Psoas muscle (tissue), 7 donors: ENCODE measurements at regions not wholly inside any gene's neighbourhood (a gene's known extent, or its start where the extent isn't known, plus 50 kb on each side); places are given as distances from the start of the nearest gene placed in this dataset.

ENCODE experiments used
- ATAC-seq, 4 donors: fragments of 200-7000 bp; cut with Tn5 transposase; one replicate each; pipeline ENCODE4 v1.9.1; 2020; ENCODE audit warnings: moderate library complexity in 3 of 4, mild to moderate bottlenecking in 2 of 4
- DNase-seq, 2 donors: peaks; one replicate each; pipeline ENCODE4 v3.0.0-alpha.2; 2020
- H3K27ac ChIP-seq: fragments of 200-600 bp; one replicate; pipeline ENCODE4 v1.8.0; 2022
- H3K27me3 ChIP-seq, 3 donors: fragments of 200-600 bp in 1 of 3; one replicate each; pipeline versions ENCODE4 v1.6.1 to v1.8.0; 2013 to 2022; ENCODE audit warnings: low read length in 2 of 3, mild to moderate bottlenecking in 2 of 3, moderate library complexity in 1 of 3; ENCODE audit not compliant: insufficient read depth in 3 of 3
- H3K36me3 ChIP-seq, 2 donors: fragments of 200-600 bp in 1 of 2; one replicate each; pipeline versions ENCODE4 v1.6.1 to v1.8.0; 2013 to 2022; ENCODE audit warnings: low read depth in 1 of 2, mild to moderate bottlenecking in 1 of 2, moderate library complexity in 1 of 2; ENCODE audit not compliant: insufficient read depth in 1 of 2
- H3K4me1 ChIP-seq: fragments of 200-600 bp; one replicate; pipeline ENCODE4 v1.8.0; 2022
- H3K4me3 ChIP-seq: fragments of 200-600 bp; one replicate; pipeline ENCODE4 v1.8.0; 2022; ENCODE audit warnings: mild to moderate bottlenecking
- H3K9me3 ChIP-seq: fragments of 200-600 bp; one replicate; pipeline ENCODE4 v1.8.0; 2022
- WGBS, 3 donors: extraction: QIAGEN DNeasy Blood & Tissue Kit; methylation state at CpG; one replicate each; pipeline versions ENCODE4 v1.1.6 to v1.1.7; 2013; 5-methylcytosine and 5-hydroxymethylcytosine counted together
- intact Hi-C, 2 donors: fragments of 100-400 bp; cut with DNase I; formaldehyde crosslinking; loops; one replicate each; pipeline versions ENCODE4 v1.11.0 to v1.14.2; 2022
- TF ChIP-seq, protein P1 (sequence below): fragments of 200-600 bp; IDR thresholded peaks from one replicate; pipeline ENCODE4 v1.8.0; 2022; ENCODE audit warnings: antibody characterized with exemption
- donor health status: healthy with polysubstance abuse.
- donor health status: DM: no; HTN: no; CAD: no; lungs with moderate emphysema.
- donor health status: Bipolar disorder and iron deficiency.
- donor health status: healthy.
- donor health status: DM: yes; HTN: yes; CAD: no.
- donor health status: DM: no; HTN: no; CAD: no.
- donor health status: DM: yes; HTN: yes; CAD: no.

DNA sequence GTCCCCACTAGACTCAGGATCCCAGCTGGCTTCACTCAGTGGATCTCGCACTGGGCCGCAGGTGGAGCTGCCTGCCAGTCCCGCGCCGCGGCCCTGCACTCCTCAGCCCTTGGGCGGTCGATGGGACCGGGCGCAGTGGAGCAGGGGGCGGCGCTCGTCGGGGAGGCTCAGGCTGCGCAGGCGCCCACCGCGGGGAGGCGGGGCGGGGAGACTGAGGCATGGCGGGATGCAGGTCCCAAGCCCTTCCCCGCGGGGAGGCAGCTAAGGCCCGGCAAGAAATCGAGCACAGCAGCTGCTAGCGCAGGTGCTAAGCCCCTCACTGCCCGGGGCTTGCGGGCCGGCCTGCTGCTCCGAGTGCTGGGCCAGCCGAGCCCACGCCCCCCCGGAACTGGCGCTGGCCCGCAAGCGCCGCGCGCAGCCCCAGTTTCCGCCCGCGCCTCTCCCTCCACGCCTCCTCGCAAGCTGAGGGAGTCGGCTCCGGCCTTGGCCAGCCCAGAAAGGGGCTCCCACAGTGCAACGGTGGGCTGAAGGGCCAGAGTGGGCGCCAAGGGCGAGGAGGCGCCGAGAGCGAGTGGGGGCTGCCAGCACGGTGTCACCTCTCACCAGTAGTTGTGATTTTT, 1038.0 kb downstream of the PCDH19 start:
- ATAC-seq (no peak), DNase-seq (no peak)
- H3K27me3 ChIP-seq = peaks cover 0 to 8% (median 0%) of the 10 kb centered on the region in 3 donors
- no peak overlapping the region for H3K4me3 ChIP-seq
- TF ChIP-seq, protein P1, sequence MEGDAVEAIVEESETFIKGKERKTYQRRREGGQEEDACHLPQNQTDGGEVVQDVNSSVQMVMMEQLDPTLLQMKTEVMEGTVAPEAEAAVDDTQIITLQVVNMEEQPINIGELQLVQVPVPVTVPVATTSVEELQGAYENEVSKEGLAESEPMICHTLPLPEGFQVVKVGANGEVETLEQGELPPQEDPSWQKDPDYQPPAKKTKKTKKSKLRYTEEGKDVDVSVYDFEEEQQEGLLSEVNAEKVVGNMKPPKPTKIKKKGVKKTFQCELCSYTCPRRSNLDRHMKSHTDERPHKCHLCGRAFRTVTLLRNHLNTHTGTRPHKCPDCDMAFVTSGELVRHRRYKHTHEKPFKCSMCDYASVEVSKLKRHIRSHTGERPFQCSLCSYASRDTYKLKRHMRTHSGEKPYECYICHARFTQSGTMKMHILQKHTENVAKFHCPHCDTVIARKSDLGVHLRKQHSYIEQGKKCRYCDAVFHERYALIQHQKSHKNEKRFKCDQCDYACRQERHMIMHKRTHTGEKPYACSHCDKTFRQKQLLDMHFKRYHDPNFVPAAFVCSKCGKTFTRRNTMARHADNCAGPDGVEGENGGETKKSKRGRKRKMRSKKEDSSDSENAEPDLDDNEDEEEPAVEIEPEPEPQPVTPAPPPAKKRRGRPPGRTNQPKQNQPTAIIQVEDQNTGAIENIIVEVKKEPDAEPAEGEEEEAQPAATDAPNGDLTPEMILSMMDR = no peak
- H3K9me3 ChIP-seq = no peaks in the 10 kb centered on the region
- intact Hi-C loops = no loop called here
- no peak overlapping the region for H3K27ac ChIP-seq
- no peaks in the 10 kb centered on the region for H3K36me3 ChIP-seq
- no peaks in the 10 kb centered on the region for H3K4me1 ChIP-seq
- 85 to 97% (median 96%) methylated on average over 45 to 53 of the region's 53 CpGs for WGBS, 3 donors

DNA sequence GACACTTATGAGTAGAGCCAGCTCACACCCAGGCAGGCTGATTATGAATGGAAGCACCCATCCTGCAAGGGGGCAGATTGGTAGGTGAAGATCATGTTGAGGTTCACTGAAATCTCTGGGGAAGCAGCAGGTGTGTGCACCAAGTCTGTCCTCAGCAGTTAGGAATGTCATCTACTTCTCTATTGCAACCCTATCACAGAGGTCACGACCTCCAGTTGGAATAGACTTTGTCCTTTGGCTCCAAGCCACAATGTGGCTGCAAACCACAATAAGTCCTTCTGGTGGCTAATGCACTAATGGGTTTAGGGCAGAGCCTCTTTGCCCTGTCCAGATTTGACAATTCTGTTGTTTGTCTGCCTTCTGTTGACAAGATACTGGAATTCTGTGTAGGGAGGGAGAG, 1056.7 kb downstream of the PCDH19 start:
- WGBS, 3 donors = 25 to 60% (median 59%) methylated on average over 1 of the region's 1 CpG
- H3K9me3 ChIP-seq = no peaks in the 10 kb centered on the region
- H3K27me3 ChIP-seq = no peaks in the 10 kb centered on the region
- H3K4me3 ChIP-seq = no peak overlapping the region
- H3K4me1 ChIP-seq = no peaks in the 10 kb centered on the region
- TF ChIP-seq, protein P1 = no peak
- intact Hi-C loops = no loop called here
- no peak overlapping the region for H3K27ac ChIP-seq
- DNase-seq = no peak
- no peak for ATAC-seq
- no peaks in the 10 kb centered on the region for H3K36me3 ChIP-seq

DNA sequence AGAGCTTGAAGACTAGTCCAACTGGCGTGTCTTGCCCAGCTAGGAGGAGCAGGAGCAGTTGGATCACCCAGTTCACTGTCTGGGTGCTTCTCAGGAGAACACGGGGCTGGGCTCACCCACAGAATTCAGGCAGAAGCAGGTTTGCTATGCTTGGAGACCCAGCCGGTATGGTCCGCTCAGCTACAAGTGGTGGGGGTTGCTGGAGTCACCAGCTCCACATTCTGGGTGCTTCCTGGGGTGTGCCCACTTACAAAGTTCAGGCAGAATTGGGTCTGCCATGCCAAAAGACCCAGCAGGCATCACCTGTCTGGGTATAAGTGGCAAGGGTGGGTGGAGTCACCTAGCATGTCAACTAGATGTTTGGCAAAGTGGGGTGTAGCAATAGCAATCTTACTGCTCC, 1061.8 kb downstream of the PCDH19 start:
- DNase-seq (no peak), ATAC-seq (no peak)
- Histone ChIP-seq H3K27me3 (no peaks in the 10 kb centered on the region), H3K27ac (no peak overlapping the region), H3K4me1 (no peaks in the 10 kb centered on the region), H3K9me3 (no peaks in the 10 kb centered on the region), H3K4me3 (no peak overlapping the region), H3K36me3 (no peaks in the 10 kb centered on the region)
- TF ChIP-seq, protein P1 = no peak
- intact Hi-C loops = no loop called here
- 65 to 83% (median 82%) methylated on average over 4 of the region's 4 CpGs for WGBS, 3 donors

DNA sequence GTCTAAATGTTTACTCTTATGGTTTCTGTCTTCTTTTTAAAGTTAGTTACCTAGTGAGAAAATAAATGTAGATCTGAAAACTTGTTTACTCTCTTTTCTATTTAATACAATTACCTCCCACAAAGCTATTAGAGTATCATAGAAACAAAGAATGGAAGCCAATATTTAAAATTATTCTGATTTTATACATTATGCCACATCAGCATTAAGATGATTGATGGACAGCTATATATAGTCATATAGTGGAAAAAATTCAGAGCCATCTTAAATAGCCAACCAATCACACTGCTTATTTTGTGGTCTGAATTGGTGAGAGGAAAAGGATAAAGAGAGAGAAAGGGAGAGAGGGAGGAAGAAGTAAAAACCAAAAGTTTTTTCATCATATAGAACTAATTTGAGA, 1101.8 kb downstream of the PCDH19 start:
- Histone ChIP-seq H3K4me3 (no peak overlapping the region), H3K36me3 (no peaks in the 10 kb centered on the region), H3K4me1 (no peaks in the 10 kb centered on the region), H3K27ac (no peak overlapping the region), H3K27me3 (peaks cover 0 to 3% (median 0%) of the 10 kb centered on the region in 3 donors), H3K9me3 (no peaks in the 10 kb centered on the region)
- TF ChIP-seq, protein P1 = no peak
- no peak for ATAC-seq
- no peak for DNase-seq
- intact Hi-C loops = no loop called here

DNA sequence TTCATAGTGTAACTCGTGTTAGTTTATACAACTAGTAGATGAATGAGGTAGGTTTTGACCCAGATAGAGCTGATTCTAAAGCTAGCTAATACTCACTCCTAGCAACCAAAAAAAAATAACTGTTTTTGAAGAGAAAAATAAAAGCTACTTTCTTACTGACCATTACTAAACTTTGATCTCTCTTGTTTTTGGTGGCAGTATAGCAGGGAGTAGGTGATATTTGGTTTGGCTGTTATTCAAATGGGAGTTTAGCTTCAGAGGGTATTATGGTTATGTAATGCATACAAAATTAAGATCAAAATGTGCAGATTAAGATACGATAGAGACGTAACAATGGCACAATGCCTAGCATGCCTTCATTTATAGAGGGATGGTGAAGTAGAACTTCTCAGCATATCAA, 1104.5 kb downstream of the PCDH19 start:
- Histone ChIP-seq H3K27ac (no peak overlapping the region), H3K9me3 (no peaks in the 10 kb centered on the region), H3K4me1 (no peaks in the 10 kb centered on the region), H3K4me3 (no peak overlapping the region), H3K36me3 (no peaks in the 10 kb centered on the region), H3K27me3 (peaks cover 0 to 8% (median 0%) of the 10 kb centered on the region in 3 donors)
- 58 to 74% (median 64%) methylated on average over 3 of the region's 3 CpGs for WGBS, 3 donors
- ATAC-seq = no peak
- DNase-seq = no peak
- TF ChIP-seq, protein P1 = no peak
- intact Hi-C loops = no loop called here
